Spinal cord (tissue), 9 donors: ENCODE measurements at regions not wholly inside any gene's neighbourhood (a gene's known extent, or its start where the extent isn't known, plus 50 kb on each side); places are given as distances from the start of the nearest gene placed in this dataset.
"Not testable (repeated sequence)": the region's sequence is repeated elsewhere in the genome, so short reads cannot be mapped to it uniquely, and the experiment has no call there.

Experiments
- DNase-seq, 6 donors: peaks; one replicate each; pipeline versions ENCODE4 v3.0.0 to v3.0.0-alpha.2; 2013 to 2015; ENCODE audit warnings: low spot score in 6 of 6, low read depth in 4 of 6
- H3K27ac ChIP-seq: one replicate; pipeline ENCODE4 v1.5.1; 2013; ENCODE audit warnings: low read depth, low read length, control low read depth
- H3K27me3 ChIP-seq: one replicate; pipeline ENCODE4 v1.6.1; 2013; ENCODE audit warnings: low read length; ENCODE audit not compliant: control insufficient read depth, insufficient read depth
- H3K36me3 ChIP-seq: one replicate; pipeline ENCODE4 v1.6.1; 2013; ENCODE audit warnings: low read length; ENCODE audit not compliant: control insufficient read depth, insufficient read depth
- H3K4me1 ChIP-seq: one replicate; pipeline ENCODE4 v1.6.1; 2013; ENCODE audit warnings: low read length; ENCODE audit not compliant: control insufficient read depth, insufficient read depth
- H3K4me3 ChIP-seq: one replicate; pipeline ENCODE4 v1.5.1; 2013; ENCODE audit warnings: low read depth, low read length, control low read depth
- H3K9me3 ChIP-seq: one replicate; pipeline ENCODE4 v1.6.1; 2013; ENCODE audit warnings: low read length; ENCODE audit not compliant: control insufficient read depth, insufficient read depth
- WGBS: methylation state at CpG from one replicate; pipeline ENCODE4 v1.1.5; 2013; ENCODE audit warnings: missing lambda C conversion rate; ENCODE audit not compliant: insufficient coverage; 5-methylcytosine and 5-hydroxymethylcytosine counted together
- donor health status: healthy.

- Histone ChIP-seq H3K27me3 (no peaks in the 10 kb centered on the region), H3K27ac (no peak overlapping the region), H3K4me1 (no peaks in the 10 kb centered on the region), H3K4me3 (no peak overlapping the region), H3K9me3 (peaks cover 3% of the 10 kb centered on the region), H3K36me3 (no peaks in the 10 kb centered on the region)
- DNase-seq: no peak
Measured at GRCh38 chr7:86991093-86991769, 68.2 kb downstream of the ELAPOR2 start.

DNA sequence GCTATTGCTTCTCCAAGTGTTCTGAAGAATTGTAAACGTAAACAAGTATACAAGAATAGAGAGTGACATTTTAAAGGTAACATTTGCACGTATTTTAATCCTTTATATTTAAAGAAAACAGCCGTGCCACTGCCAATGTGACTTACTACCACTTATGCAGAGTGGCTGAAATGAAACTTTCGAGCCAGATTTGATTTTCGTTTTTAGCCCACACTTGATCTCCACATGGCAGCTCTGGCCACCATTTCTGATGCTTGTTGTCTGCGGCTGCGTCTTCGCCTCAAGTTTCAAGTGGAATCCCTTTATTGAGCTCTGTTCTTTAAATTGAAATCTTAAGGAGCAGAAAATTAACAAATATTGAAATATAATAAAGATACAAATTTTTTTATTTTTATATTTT is 70.0 kb downstream of the ELAPOR2 start:
- Histone ChIP-seq H3K27me3 (no peaks in the 10 kb centered on the region), H3K9me3 (peaks cover 3% of the 10 kb centered on the region), H3K27ac (no peak overlapping the region), H3K36me3 (no peaks in the 10 kb centered on the region), H3K4me3 (no peak overlapping the region), H3K4me1 (no peaks in the 10 kb centered on the region)
- WGBS: 100% methylated on average over 2 of the region's 8 CpGs
- no peak for DNase-seq

DNA sequence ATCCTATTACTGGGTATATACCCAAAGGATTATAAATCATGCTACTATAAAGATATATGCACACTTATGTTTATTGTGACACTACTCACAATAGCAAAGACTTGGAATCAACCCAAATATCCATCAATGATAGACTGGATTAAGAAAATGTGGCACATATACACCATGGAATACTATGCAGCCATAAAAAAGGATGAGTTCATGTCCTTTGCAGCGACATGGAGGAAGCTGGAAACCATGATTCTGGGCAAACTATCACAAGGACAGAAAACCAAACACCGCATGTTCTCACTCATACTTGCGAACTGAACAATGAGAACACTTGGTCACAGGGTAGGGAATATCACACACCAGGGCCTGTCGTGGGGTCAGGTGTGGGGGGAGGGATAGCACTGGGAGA is 71.6 kb downstream of the ELAPOR2 start:
- H3K4me3 ChIP-seq, DNase-seq, H3K27ac ChIP-seq, H3K4me1 ChIP-seq, H3K27me3 ChIP-seq, H3K36me3 ChIP-seq, H3K9me3 ChIP-seq: not testable (repeated sequence)
- 88% methylated on average over 1 of the region's 4 CpGs for WGBS

DNA sequence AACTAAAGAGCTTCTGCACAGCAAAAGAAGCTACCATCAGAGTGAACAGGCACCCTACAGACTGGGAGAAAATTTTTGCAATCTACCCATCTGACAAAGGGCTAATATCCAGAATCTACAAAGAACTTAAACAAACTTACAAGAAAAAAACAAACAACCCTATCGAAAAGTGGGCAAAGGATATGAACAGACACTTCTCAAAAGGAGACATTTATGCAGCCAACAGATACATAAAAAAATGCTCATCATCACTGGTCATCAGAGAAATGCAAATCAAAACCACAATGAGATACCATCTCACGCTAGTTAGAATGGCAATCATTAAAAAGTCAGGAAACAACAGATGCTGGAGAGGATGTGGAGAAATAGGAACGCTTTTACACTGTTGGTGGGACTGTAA is 72.1 kb downstream of the ELAPOR2 start:
- not testable (repeated sequence) for H3K9me3 ChIP-seq, H3K27ac ChIP-seq, H3K27me3 ChIP-seq, H3K4me3 ChIP-seq, H3K4me1 ChIP-seq, H3K36me3 ChIP-seq, DNase-seq
- WGBS: no CpG with 5 or more reads among the region's 3 CpGs

- H3K36me3 ChIP-seq, DNase-seq, H3K9me3 ChIP-seq, H3K4me3 ChIP-seq, H3K27ac ChIP-seq, H3K27me3 ChIP-seq, H3K4me1 ChIP-seq: not testable (repeated sequence)
- no CpG with 5 or more reads among the region's 3 CpGs for WGBS
Measured at GRCh38 chr7:86985342-86985741, 74.1 kb downstream of the ELAPOR2 start.

DNA sequence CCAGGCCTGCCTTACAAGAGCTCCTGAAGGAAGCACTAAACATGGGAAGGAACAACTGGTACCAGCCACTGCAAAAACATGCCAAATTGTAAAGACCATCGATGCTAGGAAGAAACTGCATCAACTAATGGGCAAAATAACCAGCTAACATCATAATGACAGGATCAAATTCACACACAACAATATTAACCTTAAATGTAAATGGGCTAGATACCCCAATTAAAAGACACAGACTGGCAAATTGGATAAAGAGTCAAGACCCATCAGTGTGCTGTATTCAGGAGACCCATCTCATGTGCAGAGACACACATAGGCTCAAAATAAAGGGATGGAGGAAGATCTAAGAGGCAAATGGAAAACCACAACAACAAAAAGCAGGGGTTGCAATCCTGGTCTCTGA is 75.8 kb downstream of the ELAPOR2 start:
- not testable (repeated sequence) for H3K36me3 ChIP-seq, H3K27ac ChIP-seq, H3K4me1 ChIP-seq, H3K9me3 ChIP-seq, H3K27me3 ChIP-seq, DNase-seq, H3K4me3 ChIP-seq
- WGBS: no CpG with 5 or more reads among the region's 1 CpG

- DNase-seq, H3K4me3 ChIP-seq, H3K27ac ChIP-seq, H3K27me3 ChIP-seq, H3K4me1 ChIP-seq, H3K9me3 ChIP-seq, H3K36me3 ChIP-seq: not testable (repeated sequence)
- WGBS: 87% methylated on average over 9 of the region's 9 CpGs
Measured at GRCh38 chr7:86981937-86982336, 77.5 kb downstream of the ELAPOR2 start.

- Histone ChIP-seq H3K36me3 (no peaks in the 10 kb centered on the region), H3K27me3 (no peaks in the 10 kb centered on the region), H3K4me1 (no peaks in the 10 kb centered on the region), H3K27ac (no peak overlapping the region), H3K4me3 (no peak overlapping the region), H3K9me3 (no peaks in the 10 kb centered on the region)
- DNase-seq: no peak
- 48% methylated on average over 2 of the region's 2 CpGs for WGBS
Measured at GRCh38 chr7:86981127-86981526, 78.3 kb downstream of the ELAPOR2 start.

DNA sequence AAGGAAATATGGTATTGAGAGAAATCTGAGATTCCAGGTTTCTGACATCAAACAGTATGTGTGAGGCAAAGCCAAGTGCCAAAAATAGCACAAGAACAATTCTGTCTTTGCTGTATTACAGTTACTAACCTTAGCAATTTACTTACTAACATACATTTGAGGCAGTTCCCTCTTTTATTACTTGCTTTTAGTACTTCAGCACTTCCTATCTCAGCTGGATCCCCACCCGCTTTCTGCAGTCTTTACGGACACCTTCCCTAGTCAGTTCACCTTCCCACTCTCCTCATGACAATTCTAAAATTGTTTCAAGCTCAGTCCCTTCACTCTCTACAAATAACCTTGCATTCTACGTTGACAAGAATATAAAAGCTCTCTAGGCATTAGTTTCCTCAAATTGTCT is 79.2 kb downstream of the ELAPOR2 start:
- WGBS: 70% methylated on average over 3 of the region's 3 CpGs
- Histone ChIP-seq H3K9me3 (no peaks in the 10 kb centered on the region), H3K4me1 (no peaks in the 10 kb centered on the region), H3K27ac (no peak overlapping the region), H3K36me3 (no peaks in the 10 kb centered on the region), H3K27me3 (no peaks in the 10 kb centered on the region), H3K4me3 (no peak overlapping the region)
- no peak for DNase-seq

DNA sequence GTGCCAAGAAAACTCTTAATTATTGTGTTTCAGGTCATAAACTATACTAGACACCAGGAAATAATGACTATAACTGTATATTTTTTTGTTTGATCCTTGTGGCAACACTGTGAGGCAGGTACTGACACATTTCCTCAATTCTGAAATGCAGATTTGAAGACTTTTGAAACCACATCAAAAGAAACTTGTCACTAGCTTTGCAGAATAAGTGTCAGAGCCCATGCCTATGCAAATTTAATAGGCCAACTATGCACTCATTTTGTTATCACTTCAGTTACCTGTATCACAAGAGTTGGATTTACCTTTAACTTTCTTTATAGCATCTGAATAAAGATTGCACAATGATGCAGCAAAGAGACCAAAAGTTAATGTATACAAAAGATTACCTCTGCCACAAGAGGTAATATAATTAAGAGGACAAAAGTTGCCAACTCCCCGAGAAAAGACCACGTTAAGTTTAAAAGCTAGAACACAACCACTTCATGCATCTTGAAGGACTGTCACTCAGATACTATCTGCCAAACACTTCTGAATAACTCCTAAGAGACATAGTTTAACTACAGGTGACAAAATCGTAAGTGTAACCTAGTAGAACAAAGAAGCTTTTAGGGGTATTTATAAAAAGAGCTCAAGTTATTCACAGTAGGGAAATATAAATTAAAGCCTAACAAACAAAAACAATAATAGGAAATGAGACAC is 80.5 kb downstream of the ELAPOR2 start:
- Histone ChIP-seq H3K27ac (no peak overlapping the region), H3K27me3 (no peaks in the 10 kb centered on the region), H3K36me3 (no peaks in the 10 kb centered on the region), H3K9me3 (no peaks in the 10 kb centered on the region), H3K4me3 (no peak overlapping the region), H3K4me1 (no peaks in the 10 kb centered on the region)
- WGBS: no CpG with 5 or more reads among the region's 3 CpGs
- DNase-seq: no peak
